Ovary (tissue), 3 donors: ENCODE measurements at regions not wholly inside any gene's neighbourhood (a gene's known extent, or its start where the extent isn't known, plus 50 kb on each side); places are given as distances from the start of the nearest gene placed in this dataset.

Experiments
- EP300 ChIP-seq: sonication (generic); formaldehyde crosslinking; IDR thresholded peaks from one replicate; pipeline ENCODE4 v1.6.1; 2017; ENCODE audit warnings: antibody characterized with exemption
- POLR2A ChIP-seq: fragments of 450-650 bp; IDR thresholded peaks from one replicate; pipeline ENCODE4 v1.6.1; 2017; ENCODE audit warnings: antibody characterized with exemption, mild to moderate bottlenecking, moderate library complexity
- TF ChIP-seq, protein P1 (sequence below), 3 donors: fragments of 450-650 bp in 2 of 3; fragments of 200-600 bp in 1 of 3; IDR thresholded peaks; one replicate each; pipeline versions ENCODE4 v1.5.1 to v1.8.0; 2016 to 2022; ENCODE audit warnings: antibody characterized with exemption in 3 of 3, mild to moderate bottlenecking in 1 of 3
- donor health status: DM: no; HTN: no; CAD: no.

DNA sequence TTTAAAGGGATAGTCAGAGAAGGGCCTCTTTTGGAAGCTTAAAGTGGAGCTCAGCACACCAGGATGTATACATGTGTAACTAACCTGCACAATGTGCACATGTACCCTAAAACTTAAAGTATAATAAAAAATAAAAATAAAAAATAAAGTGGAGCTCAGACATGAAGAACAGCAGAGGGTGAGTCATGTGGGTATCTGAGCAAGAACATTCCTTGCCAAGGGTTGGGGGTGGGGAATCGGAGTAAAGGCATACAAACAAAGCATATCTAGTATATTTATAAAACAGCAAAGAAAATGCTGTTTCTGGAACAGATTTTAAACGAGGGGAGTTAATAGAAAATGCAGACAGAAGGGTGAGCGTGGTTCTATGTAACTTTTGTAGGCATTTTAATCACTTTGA is 562.6 kb upstream of the ANO3 start:
- TF ChIP-seq, protein P1, sequence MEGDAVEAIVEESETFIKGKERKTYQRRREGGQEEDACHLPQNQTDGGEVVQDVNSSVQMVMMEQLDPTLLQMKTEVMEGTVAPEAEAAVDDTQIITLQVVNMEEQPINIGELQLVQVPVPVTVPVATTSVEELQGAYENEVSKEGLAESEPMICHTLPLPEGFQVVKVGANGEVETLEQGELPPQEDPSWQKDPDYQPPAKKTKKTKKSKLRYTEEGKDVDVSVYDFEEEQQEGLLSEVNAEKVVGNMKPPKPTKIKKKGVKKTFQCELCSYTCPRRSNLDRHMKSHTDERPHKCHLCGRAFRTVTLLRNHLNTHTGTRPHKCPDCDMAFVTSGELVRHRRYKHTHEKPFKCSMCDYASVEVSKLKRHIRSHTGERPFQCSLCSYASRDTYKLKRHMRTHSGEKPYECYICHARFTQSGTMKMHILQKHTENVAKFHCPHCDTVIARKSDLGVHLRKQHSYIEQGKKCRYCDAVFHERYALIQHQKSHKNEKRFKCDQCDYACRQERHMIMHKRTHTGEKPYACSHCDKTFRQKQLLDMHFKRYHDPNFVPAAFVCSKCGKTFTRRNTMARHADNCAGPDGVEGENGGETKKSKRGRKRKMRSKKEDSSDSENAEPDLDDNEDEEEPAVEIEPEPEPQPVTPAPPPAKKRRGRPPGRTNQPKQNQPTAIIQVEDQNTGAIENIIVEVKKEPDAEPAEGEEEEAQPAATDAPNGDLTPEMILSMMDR (IDR thresholded peaks at IDR 0.05), result no peak
- no peak for TF ChIP-seq POLR2A
- no peak for TF ChIP-seq EP300
